ENCODE measurements at regions not wholly inside any gene's neighbourhood (a gene's known extent, or its start where the extent isn't known, plus 50 kb on each side); places are given as distances from the start of the nearest gene placed in this dataset.

DNA sequence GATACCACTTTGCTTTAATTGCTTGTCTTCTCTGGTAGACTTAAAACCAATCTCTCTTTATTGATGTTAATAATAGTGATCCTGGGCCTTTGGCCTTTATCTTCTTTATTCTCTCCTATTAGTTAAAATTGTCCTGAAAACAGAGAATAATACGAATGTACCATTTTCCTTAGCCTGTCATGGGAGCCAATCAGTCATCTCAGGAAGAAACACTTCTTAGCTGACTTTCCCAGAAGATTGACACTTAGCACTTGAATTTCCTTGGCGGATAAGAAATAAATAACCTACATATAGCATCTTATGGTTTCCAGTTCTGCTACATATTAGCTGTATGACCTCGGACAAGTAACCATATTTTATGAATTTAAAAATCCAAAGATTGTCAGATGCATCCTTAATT is 338.4 kb upstream of the SLC14A2 start:
- FAIRE-seq (no peak), ATAC-seq (no peak), DNase-seq (ENCODE audit: low spot score) (no peak)
- intact Hi-C loops (cut with micrococcal nuclease; ENCODE audit: unreplicated experiment): no loop called here
- H3K4me1 ChIP-seq (ENCODE audit: insufficient read depth, low read length): no peaks in the 10 kb centered on the region
- no peak overlapping the region for H3K9ac ChIP-seq (ENCODE audit: insufficient read depth, low read depth, low read length)
- H2AFZ ChIP-seq (ENCODE audit: low read length): no peak overlapping the region
- BruUV-seq (replicated peaks): no TSS peak
- no peaks in the 10 kb centered on the region for H4K20me1 ChIP-seq (ENCODE audit: insufficient read depth, low read length)
- no peak overlapping the region for H3K4me3 ChIP-seq (replicated peaks in 1 of 3; ENCODE audit: insufficient read depth in 1 of 3, low read depth in 2 of 3, low read length in 3 of 3)
- no peak overlapping the region for H3K4me2 ChIP-seq (ENCODE audit: low read depth, low read length)
- CTCF ChIA-PET (ENCODE audit: low intra/inter-chr PET ratio, low total read pairs): no interaction called here
- no peak for TF ChIP-seq FOXJ3 (CRISPR knock-in tag; IDR thresholded peaks at IDR 0.05; ENCODE audit: borderline replicate concordance)
- no peak for TF ChIP-seq SP140L (CRISPR knock-in tag; IDR thresholded peaks at IDR 0.05; ENCODE audit: borderline replicate concordance)
- TF ChIP-seq DNMT3B (CRISPR knock-in tag; conservative IDR thresholded peaks at IDR 0.05): no peak
- TF ChIP-seq, protein P1, sequence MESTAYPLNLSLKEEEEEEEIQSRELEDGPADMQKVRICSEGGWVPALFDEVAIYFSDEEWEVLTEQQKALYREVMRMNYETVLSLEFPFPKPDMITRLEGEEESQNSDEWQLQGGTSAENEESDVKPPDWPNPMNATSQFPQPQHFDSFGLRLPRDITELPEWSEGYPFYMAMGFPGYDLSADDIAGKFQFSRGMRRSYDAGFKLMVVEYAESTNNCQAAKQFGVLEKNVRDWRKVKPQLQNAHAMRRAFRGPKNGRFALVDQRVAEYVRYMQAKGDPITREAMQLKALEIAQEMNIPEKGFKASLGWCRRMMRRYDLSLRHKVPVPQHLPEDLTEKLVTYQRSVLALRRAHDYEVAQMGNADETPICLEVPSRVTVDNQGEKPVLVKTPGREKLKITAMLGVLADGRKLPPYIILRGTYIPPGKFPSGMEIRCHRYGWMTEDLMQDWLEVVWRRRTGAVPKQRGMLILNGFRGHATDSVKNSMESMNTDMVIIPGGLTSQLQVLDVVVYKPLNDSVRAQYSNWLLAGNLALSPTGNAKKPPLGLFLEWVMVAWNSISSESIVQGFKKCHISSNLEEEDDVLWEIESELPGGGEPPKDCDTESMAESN (CRISPR knock-in tag; conservative IDR thresholded peaks at IDR 0.05): no peak
- TF ChIP-seq HMG20A (CRISPR knock-in tag; IDR thresholded peaks at IDR 0.05; ENCODE audit: borderline replicate concordance): no peak
- TF ChIP-seq, protein P2, sequence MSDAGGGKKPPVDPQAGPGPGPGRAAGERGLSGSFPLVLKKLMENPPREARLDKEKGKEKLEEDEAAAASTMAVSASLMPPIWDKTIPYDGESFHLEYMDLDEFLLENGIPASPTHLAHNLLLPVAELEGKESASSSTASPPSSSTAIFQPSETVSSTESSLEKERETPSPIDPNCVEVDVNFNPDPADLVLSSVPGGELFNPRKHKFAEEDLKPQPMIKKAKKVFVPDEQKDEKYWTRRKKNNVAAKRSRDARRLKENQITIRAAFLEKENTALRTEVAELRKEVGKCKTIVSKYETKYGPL (CRISPR knock-in tag; IDR thresholded peaks at IDR 0.05): no peak
- TF ChIP-seq ASH2L (IDR thresholded peaks at IDR 0.05; ENCODE audit: insufficient read length, low read depth, low read length): no peak
- TF ChIP-seq, protein P3, sequence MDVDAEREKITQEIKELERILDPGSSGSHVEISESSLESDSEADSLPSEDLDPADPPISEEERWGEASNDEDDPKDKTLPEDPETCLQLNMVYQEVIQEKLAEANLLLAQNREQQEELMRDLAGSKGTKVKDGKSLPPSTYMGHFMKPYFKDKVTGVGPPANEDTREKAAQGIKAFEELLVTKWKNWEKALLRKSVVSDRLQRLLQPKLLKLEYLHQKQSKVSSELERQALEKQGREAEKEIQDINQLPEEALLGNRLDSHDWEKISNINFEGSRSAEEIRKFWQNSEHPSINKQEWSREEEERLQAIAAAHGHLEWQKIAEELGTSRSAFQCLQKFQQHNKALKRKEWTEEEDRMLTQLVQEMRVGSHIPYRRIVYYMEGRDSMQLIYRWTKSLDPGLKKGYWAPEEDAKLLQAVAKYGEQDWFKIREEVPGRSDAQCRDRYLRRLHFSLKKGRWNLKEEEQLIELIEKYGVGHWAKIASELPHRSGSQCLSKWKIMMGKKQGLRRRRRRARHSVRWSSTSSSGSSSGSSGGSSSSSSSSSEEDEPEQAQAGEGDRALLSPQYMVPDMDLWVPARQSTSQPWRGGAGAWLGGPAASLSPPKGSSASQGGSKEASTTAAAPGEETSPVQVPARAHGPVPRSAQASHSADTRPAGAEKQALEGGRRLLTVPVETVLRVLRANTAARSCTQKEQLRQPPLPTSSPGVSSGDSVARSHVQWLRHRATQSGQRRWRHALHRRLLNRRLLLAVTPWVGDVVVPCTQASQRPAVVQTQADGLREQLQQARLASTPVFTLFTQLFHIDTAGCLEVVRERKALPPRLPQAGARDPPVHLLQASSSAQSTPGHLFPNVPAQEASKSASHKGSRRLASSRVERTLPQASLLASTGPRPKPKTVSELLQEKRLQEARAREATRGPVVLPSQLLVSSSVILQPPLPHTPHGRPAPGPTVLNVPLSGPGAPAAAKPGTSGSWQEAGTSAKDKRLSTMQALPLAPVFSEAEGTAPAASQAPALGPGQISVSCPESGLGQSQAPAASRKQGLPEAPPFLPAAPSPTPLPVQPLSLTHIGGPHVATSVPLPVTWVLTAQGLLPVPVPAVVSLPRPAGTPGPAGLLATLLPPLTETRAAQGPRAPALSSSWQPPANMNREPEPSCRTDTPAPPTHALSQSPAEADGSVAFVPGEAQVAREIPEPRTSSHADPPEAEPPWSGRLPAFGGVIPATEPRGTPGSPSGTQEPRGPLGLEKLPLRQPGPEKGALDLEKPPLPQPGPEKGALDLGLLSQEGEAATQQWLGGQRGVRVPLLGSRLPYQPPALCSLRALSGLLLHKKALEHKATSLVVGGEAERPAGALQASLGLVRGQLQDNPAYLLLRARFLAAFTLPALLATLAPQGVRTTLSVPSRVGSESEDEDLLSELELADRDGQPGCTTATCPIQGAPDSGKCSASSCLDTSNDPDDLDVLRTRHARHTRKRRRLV (CRISPR knock-in tag; IDR thresholded peaks at IDR 0.05): no peak
- no peak for TF ChIP-seq FOXC1 (CRISPR knock-in tag; IDR thresholded peaks at IDR 0.05; ENCODE audit: borderline replicate concordance)
- TF ChIP-seq EZH2 (conservative IDR thresholded peaks at IDR 0.05; ENCODE audit: low read depth, low read length): no peak
- TF ChIP-seq, protein P4, sequence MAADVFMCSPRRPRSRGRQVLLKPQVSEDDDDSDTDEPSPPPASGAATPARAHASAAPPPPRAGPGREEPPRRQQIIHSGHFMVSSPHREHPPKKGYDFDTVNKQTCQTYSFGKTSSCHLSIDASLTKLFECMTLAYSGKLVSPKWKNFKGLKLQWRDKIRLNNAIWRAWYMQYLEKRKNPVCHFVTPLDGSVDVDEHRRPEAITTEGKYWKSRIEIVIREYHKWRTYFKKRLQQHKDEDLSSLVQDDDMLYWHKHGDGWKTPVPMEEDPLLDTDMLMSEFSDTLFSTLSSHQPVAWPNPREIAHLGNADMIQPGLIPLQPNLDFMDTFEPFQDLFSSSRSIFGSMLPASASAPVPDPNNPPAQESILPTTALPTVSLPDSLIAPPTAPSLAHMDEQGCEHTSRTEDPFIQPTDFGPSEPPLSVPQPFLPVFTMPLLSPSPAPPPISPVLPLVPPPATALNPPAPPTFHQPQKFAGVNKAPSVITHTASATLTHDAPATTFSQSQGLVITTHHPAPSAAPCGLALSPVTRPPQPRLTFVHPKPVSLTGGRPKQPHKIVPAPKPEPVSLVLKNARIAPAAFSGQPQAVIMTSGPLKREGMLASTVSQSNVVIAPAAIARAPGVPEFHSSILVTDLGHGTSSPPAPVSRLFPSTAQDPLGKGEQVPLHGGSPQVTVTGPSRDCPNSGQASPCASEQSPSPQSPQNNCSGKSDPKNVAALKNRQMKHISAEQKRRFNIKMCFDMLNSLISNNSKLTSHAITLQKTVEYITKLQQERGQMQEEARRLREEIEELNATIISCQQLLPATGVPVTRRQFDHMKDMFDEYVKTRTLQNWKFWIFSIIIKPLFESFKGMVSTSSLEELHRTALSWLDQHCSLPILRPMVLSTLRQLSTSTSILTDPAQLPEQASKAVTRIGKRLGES (CRISPR knock-in tag; IDR thresholded peaks at IDR 0.05; ENCODE audit: borderline replicate concordance): no peak
- no peak for TF ChIP-seq ZNF253 (CRISPR knock-in tag; IDR thresholded peaks at IDR 0.05; ENCODE audit: borderline replicate concordance)
- in situ Hi-C loops (cut with HindIII; ENCODE audit: extremely low pct_ligation_motif_present, low pct_unique_long_range_greater_than_20kb): no loop called here
- WGBS (ENCODE audit: low lambda C conversion rate): 1% methylated on average over 3 of the region's 3 CpGs
- H3K27me3 ChIP-seq (ENCODE audit: control insufficient read depth in 1 of 2, insufficient read depth in 2 of 2, low read length in 2 of 2): no peaks in the 10 kb centered on the region
- peaks cover 17% of the 10 kb centered on the region for H3K9me3 ChIP-seq (ENCODE audit: low read length)
- H3K27ac ChIP-seq (ENCODE audit: extremely low read length, insufficient read depth, low read length): no peak overlapping the region
- POLR2A ChIA-PET: no interaction called here
- no peaks in the 10 kb centered on the region for H3K79me2 ChIP-seq (ENCODE audit: insufficient read depth, low read length)
- no peaks in the 10 kb centered on the region for H3K36me3 ChIP-seq (replicated peaks in 1 of 2; ENCODE audit: control insufficient read depth in 1 of 2, insufficient read depth in 2 of 2, low read length in 2 of 2)
